Astrocyte of the spinal cord (primary cell): ENCODE measurements at regions not wholly inside any gene's neighbourhood (a gene's known extent, or its start where the extent isn't known, plus 50 kb on each side); places are given as distances from the start of the nearest gene placed in this dataset.

ENCODE experiments used
- DNase-seq: peaks from one replicate; pipeline ENCODE4 v3.0.0; 2011; ENCODE audit warnings: low read depth, low spot score
- H3K4me3 ChIP-seq: 2 replicates; pipeline ENCODE4 v1.5.1; 2011; ENCODE audit warnings: low read depth, mild to moderate bottlenecking, low read length, moderate library complexity
- CTCF ChIP-seq: IDR thresholded peaks from 2 replicates; pipeline ENCODE4 v1.5.1; 2012; ENCODE audit warnings: low read depth, mild to moderate bottlenecking, low read length, inconsistent platforms
- in situ Hi-C: cut with HindIII; loops from 2 replicates; pipeline ENCODE4 v1.10.0; 2017; ENCODE audit warnings: low sequenced_read_pairs

- peak; percentile 50 for DNase-seq
- peak; percentile 42 for TF ChIP-seq CTCF
- in situ Hi-C loops, result no loop called here
- H3K4me3 ChIP-seq, result no peak overlapping the region
Measured at GRCh38 chr1:88302843-88303486, 381.1 kb upstream of the PKN2 start.

- in situ Hi-C loops, result no loop called here
- no peak for TF ChIP-seq CTCF
- no peak overlapping the region for H3K4me3 ChIP-seq
- no peak for DNase-seq
Measured at GRCh38 chr1:88311265-88311664, 372.8 kb upstream of the PKN2 start.

GRCh38 chr1:88311907-88312306 lies 372.2 kb upstream of the PKN2 start:
- DNase-seq, result peak; percentile 29
- no peak overlapping the region for H3K4me3 ChIP-seq
- no peak for TF ChIP-seq CTCF
- in situ Hi-C loops, result no loop called here

- no peak for TF ChIP-seq CTCF
- DNase-seq, result no peak
- in situ Hi-C loops, result no loop called here
- no peak overlapping the region for H3K4me3 ChIP-seq
Measured at GRCh38 chr1:88317396-88317795, 366.7 kb upstream of the PKN2 start.

GRCh38 chr1:88318740-88319139 lies 365.3 kb upstream of the PKN2 start:
- no peak for DNase-seq
- no peak overlapping the region for H3K4me3 ChIP-seq
- in situ Hi-C loops, result no loop called here
- no peak for TF ChIP-seq CTCF

GRCh38 chr1:88320291-88320690 lies 363.8 kb upstream of the PKN2 start:
- in situ Hi-C loops, result no loop called here
- DNase-seq, result no peak
- H3K4me3 ChIP-seq, result no peak overlapping the region
- TF ChIP-seq CTCF, result no peak
